GM12872 (cell line): ENCODE measurements at regions not wholly inside any gene's neighbourhood (a gene's known extent, or its start where the extent isn't known, plus 50 kb on each side); places are given as distances from the start of the nearest gene placed in this dataset.

Experiments
- TF ChIP-seq, protein P1 (sequence below): IDR thresholded peaks from 3 replicates; pipeline ENCODE4 v1.5.1; 2011; ENCODE audit warnings: low read depth, mild to moderate bottlenecking, low read length, moderate library complexity; ENCODE audit not compliant: insufficient read depth

DNA sequence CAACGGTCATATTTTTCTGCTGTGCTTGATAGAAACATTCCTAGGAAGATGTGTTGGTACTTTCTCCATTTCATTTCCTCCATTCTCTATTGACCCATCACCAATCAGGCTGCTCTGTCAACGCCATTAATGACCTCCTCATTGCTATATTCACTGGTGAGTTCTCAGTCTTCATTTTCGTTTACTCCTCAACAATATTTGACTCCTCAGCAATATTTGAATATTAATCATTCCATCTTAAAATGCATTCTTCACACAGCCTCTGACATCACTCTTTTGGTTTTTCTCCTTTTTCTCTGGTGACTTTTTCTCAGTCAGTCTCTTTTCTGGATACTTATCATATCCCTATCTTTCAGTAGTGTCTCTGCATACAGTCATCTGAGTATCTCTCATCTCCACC is 323.5 kb upstream of the CRIM1 start:
- TF ChIP-seq, protein P1, sequence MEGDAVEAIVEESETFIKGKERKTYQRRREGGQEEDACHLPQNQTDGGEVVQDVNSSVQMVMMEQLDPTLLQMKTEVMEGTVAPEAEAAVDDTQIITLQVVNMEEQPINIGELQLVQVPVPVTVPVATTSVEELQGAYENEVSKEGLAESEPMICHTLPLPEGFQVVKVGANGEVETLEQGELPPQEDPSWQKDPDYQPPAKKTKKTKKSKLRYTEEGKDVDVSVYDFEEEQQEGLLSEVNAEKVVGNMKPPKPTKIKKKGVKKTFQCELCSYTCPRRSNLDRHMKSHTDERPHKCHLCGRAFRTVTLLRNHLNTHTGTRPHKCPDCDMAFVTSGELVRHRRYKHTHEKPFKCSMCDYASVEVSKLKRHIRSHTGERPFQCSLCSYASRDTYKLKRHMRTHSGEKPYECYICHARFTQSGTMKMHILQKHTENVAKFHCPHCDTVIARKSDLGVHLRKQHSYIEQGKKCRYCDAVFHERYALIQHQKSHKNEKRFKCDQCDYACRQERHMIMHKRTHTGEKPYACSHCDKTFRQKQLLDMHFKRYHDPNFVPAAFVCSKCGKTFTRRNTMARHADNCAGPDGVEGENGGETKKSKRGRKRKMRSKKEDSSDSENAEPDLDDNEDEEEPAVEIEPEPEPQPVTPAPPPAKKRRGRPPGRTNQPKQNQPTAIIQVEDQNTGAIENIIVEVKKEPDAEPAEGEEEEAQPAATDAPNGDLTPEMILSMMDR = no peak

DNA sequence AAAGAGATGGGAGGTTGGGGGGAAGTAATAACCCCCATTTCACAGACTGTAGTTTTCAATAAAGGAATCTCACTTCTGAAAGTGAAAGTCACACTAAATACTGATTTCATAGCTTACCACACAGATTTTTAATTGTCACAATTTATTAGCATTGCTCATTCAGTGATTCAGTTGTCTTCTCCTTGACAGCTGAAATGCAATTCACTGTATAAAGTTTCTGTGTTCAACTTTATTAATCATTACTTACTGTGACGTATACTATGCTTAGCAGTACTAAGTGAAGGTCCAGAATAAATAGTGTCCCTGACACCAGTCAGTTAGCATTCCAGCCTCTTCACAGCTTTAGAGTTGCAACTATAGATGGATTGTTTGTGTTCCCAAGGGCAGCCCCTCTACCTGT is 324.1 kb upstream of the CRIM1 start:
- TF ChIP-seq, protein P1 = no peak

DNA sequence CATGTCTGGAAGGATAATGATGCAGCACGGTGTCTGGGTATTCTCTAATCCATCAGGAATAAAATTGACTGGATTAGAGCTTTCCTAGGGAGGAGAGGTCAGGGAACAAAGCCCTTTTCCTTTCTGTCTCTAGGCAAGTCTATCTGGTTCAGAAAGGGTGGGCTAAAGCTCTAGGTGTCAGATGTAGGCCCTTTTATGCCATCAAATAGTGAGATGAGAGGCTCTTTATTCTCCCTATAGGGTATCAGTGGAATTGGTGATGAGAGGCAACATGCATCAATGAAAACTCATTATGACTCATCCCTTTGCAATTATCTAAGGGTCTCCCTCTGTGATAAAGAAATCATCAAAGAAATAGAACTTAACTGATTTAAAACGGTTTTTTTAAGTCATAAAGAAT is 328.0 kb upstream of the CRIM1 start:
- TF ChIP-seq, protein P1 = no peak

DNA sequence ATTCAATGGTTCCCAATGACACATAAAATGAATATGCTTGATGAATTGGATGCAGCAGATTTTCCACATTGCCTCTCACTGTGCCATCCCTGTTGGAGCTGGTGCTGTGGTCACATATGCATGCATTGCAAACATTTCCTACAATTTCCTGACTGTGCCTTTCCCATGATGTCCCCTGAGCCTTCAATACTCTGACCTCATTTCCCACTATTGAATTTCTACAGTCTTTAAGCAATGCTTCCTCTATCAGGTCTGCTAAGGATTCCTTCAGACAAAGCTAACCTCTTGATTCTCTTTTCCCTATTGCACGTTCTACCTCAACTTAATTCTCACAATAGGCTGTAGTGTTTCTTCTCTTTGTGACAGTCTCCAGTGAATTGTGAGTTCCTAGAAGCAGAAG is 342.5 kb upstream of the CRIM1 start:
- TF ChIP-seq, protein P1 = no peak

DNA sequence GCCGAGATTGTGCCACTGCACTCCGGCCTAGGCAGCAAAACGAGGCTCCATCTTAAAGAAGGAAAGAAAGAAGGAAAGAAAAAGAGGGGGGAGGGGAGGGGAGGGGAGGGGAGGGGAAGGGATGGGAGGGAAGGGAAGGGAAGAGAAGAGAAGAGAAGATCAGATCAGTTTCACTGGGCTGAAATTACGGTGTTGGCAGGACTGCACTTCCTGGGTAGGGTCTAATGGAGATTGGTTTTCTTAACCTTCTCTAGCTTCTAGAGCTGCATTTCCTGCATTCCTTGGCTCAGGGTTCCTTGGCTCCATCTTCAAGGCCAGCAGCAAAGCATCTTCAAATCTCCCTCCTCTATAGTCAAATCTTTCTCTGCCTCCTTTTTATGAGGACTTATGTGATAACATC is 349.1 kb upstream of the CRIM1 start:
- TF ChIP-seq, protein P1 = no peak

DNA sequence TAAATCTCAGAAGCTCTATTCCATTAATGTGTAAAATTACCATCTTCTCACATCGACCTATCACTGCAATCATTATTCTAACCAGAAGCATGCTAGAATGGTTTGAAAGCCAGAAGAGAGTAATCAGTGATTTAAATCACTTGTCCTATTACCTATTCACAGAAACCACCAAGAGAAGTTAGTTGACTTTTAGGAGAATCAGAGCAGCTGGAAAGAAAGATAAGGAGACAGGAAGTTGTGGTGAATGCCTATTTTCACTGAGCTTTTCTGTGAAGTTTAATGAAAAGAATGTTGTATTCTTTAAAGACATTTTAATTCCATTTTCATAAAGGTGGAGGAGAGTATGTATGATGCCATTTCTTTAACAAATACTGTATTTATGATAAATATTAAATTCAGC is 352.6 kb upstream of the CRIM1 start:
- TF ChIP-seq, protein P1 = no peak

DNA sequence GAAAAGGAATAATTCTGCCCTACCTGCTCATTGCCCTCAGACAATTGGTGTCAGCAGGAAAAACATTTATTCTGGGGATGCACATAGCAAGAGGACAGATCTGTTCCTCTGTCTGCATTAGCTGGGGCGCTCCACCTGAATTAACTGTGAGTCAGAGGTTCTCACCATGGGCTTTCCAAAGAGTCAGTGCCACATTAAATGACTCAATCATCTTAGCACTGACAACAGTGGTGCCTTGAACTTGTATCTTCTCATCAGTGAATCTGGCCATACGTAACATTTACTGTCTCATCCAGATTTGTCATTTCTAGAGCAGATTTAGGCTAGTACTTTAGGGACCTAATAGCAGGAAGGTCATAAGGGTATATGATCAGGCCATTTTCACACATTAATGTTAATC is 358.1 kb upstream of the CRIM1 start:
- TF ChIP-seq, protein P1 = no peak

DNA sequence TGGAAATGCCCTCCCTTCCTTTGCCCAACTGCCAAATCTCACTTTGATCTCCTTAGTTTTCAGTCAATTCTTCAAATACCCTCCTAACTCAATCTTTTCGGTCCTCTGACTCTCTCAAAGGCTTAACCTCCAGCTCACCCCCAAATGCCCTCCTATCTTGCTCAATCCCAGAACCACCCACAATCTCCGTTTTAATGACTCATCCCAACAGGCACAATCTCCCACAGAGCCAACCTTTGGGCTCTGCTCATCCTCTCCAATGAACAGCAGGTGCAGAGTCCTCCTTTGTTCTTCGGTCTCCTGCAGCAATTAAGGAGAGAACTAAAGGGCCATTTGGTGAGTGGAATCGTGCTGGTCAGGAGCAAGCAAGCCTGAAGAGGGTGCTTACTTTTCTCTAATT is 366.1 kb upstream of the CRIM1 start:
- TF ChIP-seq, protein P1 = no peak
